ENCODE measurements at regions not wholly inside any gene's neighbourhood (a gene's known extent, or its start where the extent isn't known, plus 50 kb on each side); places are given as distances from the start of the nearest gene placed in this dataset.

DNA sequence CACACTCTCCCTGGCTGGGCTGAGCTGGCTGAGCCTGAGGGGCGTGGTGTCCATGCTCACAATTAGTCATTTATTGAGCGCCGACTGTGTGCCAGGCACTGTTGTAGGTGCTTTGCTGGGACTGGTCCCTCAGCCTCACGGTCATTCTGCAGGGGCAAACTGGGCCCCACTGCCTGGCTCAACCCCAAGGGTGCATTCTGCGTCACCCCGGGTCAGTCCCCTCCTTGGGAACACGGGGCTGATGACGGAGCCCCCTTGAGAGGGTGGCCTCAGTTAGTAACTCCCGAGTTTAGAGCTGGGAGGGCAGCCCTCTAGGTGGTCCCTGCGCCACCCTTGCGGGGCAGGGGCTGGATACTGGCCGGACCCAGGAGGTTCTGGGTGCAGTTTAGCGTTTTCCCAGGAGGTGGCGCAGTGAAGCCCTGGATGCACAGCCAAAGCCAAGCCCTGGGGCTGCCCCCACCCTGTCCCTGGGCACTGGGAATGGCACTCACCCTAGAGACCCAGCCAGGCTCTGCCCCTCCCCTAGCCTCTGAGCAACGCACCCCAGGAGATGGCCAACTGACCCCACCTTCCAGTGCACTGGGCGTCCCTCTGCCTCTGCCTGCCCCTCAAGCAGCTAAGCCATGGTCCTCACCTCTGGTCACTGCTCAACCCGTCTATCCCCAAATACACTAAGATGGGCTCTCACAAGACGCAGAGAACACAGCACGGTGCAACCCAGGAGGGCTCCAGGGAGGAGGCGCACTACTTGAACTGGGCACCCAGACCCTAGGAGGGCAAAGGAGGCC is 243.2 kb upstream of the GSE1 start:
- DNase-seq, result peak; percentile 31

DNA sequence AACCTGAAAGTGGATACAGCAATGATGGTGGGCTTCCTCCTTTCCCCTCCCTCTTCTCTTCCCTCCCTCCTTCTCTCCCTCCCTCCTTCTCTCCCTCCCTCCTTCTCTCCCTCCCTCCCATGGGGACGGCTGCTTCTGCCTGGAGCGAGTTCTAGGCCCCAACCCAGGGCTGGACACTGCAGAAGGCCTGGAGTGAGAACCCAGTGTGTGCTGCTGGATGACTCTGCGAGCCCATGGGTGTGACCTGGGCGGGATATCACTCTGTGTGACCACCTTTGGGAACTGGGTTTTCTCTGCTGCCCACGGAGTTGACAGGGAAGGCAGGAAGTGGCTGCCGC is 242.6 kb upstream of the GSE1 start:
- DNase-seq, result no peak

DNA sequence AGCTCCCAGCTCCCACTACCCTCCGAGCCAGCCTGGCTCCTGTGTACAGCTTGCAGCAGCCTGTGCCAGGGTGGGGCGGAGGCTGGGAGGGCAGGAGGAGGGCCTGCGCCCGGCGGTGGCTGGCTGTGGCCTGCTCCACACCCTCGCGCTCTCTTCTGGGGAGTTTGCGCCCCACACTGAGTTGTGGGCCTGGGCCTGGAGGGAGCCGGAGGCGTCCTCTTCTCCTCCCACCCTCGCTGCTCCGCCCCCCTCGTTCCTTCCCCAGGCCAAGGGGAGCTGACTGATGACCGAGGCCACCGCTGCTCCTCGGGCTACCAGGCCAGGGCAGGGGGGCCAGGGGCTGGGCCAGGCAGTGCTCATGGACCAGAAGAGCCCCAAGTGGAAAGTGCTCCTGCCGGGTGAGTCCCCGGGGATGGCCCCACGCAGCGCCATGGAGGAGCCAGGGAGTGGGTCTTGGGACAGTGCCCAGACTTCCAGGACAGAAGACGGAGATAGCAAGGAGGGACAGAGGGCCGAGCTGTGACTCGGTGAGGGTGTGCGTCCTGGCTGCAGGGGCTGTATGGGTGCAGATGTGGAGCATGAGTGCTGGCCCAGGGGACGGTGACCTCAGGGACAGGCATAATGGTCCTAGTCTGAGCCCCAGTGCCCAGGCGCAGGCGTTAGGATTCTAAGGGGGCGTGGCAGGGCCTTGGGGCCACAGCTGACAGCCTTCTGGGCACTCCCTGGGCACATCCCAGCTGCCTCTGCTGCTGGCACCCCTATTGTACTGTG is 242.1 kb upstream of the GSE1 start:
- DNase-seq, result no peak

DNA sequence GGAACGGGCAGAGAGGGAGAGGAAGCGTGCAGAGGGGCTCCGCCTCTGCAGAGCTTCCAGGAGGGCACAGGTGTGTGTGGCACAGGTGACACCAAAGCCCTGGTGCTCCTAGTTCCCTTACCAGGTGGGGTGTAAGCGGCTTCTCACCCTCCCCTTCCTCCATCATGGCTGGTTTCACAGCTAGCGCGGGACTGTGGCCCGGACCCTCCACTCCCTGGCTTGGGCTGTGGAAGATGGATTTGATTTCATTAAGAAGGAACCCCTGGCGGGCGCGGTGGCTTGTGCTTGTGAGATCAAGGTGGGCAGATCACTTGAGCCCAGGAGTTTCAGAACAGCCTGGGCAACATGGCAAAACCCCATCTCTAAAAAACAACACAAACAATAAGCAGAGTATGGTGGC is 241.2 kb upstream of the GSE1 start:
- DNase-seq, result no peak

DNA sequence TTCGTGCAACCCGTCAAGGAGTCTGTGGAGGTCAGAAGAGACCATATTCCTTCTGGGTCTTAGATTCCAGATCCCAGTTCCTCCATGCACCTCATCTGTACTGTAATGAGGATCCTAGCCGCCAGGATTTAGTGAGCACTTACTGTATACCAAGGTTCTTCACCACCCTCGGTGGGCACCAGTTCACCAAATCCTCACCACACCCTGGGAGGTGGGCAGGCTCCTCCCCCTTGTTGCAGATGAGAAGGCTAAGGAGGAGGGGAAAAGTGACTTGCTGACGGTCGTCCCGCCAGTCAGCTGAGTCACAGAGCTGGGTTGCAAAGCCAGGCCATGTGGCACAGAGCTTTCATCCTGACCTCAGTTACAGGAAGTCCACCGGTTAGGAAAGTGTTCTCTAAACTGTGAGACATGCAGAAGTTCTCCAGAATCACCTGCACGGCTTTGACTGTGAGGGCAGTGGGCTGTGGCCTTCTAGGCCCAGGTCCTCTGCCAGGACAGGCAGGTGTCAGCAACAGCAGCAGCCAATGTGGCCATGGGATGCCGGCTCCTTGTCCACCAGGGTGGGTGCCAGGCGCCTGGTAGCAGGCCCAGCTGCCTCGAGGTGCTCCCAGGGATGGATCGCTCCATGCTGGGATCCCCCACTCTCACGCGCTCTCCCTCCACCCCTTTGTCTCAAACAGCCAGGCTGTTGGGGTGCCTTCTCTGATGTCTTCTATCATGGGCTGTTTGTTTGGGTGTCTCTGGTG is 240.3 kb upstream of the GSE1 start:
- DNase-seq, result no peak

DNA sequence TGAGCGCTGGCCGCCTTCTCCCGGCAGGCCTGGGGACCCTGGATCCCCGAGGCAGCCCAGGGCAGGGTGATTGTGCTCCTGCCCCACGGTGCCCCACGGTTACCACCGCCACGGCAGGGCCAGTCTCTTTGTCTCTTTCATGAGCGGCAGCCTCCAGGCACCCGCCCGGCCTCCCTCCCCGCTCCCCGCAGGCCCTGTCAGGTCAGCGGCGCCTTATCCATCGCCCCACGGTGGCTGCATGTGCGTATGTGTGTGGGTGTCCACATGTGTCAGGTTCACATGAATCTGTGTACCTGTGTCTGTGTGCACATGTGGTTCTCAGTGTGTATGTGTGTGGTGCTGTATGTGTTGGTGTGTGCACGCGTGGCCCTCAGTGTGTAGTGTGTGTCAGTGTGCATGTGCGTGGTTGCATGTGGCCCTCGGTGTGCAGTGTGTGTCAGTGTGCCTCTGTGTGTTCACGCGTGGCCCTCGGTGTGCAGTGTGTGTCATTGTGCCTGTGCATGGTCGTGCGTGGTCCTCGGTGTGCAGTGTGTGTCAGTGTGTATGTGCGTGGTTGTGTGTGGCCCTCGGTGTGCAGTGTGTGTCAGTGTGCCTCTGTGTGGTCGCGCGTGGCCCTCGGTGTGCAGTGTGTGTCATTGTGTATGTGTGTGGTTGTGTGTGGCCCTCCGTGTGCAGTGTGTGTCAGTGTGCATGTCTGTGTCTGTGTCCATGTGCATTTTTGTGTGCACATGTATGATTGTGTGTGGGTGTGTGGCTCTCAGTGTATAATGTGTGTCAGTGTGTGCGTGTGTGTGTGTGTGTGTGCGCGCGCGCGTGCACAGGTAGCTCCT is 239.2 kb upstream of the GSE1 start:
- no peak for DNase-seq

DNA sequence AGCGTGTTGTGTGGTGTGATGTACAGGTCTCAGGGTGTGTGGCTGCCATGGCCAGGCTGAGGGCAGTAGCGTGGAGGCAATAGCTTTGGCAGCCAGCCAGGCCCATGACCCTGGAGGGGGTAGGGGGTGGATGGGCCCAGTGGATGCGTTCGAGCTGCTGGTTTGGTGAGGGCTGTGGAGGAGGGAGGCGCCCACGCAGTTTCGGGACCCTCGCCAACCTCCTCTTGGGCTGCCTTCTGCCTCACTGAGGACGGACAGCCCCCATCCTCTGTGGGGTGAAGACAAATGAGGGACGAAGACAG is 238.6 kb upstream of the GSE1 start:
- DNase-seq, result no peak

DNA sequence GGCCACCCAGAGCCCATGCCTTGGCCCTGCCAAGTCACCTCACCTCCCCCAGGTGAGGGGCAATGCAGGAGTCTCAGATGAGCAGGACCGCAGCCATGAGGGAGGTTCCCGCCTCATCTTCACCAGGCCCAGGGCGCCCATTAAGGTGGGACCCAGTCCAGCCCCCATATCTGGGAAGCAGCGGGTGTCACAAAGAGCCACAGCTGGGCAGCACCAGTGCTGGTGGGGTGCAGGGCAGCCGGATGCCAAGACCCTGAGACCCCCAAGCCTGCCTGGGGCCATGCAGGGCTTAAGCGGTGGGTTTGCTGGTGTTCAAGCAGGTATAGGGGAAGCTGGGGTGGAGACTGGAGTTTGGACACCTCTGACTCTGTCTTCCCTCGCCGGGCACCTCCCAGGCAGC is 237.8 kb upstream of the GSE1 start:
- DNase-seq, result no peak

DNA sequence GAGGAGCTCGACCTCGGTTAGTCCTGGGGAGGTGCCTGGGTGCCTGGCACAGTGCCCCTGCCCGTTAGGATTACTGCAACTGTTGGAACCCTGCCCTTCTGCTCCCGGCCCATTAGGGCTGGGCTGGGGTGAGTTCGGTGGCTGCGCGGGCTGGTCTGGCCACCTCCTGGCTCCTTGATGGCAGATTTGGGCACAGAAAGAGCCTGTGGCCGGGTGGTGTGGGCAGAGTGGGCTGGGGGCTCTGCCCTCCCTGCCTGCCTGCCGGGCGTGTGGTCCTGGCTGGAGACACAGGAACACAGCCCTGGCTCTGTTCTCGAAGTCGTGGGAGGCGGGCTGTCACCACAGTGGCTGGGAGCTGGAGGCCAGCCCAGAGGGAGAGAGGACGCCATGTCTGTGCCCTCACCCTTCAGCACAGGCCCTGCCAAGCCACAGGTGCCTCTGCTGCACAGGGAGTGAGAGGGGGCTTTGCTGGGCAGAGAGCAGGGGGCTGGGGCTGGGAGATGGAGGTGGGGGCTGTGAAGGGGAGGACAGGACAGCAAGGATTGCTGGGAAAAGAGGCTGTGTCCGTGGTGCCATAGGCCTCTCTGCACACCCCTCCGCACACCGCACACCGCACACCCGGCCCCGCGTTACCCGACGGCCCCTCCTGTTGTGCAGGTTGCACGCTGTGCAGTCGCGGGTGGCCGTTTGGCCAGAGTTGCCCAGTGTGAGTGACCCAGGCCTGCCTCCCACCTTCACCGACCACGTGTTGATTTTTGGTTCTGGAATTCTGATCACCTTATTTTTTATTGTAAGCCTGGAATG is 236.6 kb upstream of the GSE1 start:
- DNase-seq, result no peak

DNA sequence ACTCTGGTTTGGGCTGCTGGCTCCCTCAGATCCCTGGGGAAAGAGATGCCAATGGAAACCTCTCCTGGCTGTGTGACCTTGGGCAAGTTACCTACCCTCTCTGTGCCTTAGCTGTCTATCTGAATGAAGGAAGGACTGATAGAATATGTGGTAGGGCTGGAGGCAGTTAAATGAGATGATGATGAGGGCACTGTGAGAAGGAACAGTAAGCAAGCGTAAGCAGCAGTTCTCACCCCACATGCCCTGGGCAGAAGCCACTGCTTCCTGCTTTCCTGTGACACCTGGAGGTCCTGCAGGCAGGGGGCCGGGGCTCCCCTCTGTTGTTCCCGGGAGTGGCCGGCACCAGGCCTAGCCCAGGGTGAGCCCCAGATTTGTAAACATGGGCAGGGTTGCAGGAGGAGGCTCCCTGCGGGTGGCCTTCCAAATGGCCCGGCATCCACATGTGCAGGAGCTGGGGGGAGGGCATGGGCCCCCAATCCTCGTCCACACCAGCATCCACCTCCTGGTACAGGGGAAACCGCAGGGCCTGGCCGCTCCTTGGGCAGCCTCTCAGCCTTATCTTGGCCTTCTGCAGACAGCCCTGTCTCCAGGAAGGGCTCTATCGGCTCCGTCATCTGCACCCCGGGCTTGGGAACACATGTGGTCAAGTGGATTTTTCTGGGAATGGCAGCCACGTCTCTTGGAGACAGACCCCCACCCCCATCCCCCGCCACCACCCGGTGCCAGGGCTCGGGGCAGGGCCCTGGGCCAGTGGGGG is 235.6 kb upstream of the GSE1 start:
- DNase-seq, result no peak

DNA sequence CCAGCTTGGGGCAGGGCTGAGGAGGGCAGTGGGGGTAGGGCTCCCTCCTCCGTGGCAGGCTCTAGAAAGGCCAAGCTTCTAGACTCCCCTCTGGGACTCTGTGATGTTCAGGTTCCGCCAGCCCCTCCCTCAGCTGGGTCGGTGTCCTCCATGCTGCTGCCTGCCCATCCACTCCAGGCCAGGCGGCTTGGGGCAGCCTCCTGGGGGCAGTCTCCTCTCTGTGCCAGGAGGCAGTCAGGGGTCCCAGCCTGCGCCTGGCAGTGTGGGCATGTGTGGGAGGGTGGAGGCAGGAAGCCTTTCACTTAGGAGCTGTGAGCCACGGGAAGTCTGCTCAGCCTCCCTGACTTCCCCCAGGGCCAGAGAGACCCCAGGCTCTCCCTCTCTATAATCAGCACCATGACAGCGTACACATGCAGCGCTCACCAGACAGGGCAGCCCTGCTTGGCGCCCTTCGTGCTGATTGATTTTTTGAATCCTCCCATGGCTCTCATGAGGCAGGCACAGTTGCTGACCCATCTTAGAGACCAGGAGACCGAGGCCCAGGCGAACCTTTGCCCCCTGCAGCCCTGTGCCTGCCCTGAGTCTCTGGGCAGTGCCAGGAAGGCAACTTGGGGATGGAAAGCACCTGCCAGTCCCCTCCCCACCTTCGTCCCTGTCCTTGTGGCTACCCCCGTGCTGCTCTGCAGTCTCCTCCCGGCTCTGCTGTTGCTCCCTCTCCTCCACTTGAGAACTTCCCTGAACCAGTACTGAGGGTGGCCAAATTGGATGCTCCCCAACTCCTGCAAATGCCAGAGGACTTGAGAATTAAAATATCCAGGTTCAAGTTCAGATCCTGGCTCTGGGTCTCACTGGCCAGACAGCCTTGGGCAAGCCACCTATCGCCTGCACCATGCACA is 234.7 kb upstream of the GSE1 start:
- no peak for DNase-seq

DNA sequence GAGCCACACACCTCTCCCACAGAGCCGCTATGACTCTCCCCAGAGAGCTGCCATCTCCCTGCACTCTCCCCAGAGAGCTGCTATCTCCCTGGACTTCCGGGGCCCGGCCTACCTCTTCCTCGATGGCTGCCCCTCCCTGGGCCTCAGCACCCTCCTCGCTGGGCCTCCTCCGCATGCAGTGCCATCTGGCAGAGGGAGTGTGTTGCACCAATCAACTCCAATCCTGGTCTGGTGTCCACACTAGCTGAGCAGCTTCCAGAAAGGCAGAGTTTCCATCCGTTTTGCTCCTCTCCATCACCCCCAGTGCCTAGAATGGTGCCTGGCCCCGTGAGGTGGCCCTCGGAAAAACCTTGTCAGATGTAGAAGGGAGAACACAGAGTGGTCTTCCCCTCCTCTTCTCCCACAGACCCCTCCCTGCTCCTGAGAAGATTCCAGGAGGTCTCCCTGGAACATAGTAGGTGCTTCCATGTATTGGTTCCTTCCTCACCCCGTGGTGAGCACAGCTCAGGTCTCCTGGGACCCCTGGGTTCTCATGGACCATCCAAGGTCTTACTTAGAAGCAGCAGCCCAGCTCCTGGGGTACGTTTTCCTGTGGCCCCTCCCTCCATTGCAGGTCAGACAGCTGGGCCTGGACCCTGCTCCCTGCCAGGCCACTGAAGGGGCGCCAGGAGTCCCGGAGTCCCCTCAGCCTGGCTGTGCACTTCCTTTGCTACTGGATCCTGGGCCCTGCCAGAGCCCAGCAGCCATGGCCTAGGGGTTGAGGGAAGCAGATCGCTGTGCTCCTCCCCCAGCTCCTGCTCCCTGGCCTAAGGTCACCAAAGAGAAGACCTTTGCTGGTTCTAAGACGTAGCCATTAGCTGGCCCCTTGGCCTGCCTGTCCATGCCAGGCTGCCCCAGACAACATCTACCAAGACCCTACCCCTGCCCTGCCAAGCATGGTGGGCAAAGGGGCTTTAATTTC is 233.8 kb upstream of the GSE1 start:
- no peak for DNase-seq

DNA sequence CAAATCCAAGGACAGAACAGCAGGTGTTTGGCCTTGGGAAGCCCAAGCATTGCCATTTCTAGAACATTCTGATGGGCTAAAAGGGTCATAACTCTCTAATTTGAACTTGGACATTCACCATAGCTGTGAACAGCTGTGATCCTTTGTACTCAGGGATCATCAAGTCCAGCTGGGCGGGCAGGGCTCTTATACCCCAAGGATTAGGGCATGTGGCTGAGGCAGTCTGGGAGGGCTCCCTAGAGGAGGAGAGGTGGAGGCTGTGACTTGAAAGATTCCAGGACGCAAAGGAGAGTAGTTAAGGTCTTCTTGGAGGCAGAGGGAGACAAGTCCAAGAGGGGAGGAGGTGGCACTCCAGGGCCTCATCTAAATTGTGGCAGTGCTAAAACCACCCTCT is 233.1 kb upstream of the GSE1 start:
- no peak for DNase-seq

DNA sequence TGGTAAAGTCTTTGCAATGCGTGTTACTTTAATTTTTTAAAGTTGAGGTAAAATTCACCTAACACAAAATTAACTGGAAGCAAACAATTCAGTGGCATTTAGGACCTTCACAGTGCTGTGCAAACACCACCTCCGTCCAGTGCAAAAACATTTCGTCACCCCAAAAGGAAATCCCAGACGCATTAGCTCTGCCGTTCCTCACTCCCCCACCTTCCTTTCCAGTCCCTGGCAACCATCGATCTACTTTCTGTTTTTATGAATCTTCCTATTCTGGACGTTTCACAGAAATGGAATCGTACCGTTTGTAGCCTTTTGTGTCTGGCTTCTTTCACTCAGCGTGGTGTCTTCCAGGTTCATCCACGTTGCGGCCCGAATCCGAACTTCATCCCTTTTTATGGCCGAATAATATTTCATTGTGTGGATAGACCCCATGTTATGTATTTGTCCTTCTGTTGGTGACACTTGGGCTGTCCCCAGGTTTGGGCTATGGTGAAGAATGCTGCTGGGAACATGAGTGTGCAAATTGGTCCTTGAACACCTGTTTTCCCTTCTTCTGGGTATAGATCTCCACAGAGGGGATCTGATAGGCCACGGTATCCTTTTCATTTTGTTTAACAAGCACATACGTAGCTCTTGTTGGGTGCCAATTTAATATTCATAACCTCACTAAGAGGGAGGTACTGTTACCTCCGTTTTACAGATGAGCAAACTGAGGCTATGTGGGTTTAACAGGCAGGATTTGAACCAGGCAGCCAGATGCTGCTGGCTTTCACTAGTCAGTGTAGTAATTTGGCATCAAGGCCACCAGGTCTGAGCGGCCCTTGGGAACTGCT is 232.0 kb upstream of the GSE1 start:
- DNase-seq, result no peak

DNA sequence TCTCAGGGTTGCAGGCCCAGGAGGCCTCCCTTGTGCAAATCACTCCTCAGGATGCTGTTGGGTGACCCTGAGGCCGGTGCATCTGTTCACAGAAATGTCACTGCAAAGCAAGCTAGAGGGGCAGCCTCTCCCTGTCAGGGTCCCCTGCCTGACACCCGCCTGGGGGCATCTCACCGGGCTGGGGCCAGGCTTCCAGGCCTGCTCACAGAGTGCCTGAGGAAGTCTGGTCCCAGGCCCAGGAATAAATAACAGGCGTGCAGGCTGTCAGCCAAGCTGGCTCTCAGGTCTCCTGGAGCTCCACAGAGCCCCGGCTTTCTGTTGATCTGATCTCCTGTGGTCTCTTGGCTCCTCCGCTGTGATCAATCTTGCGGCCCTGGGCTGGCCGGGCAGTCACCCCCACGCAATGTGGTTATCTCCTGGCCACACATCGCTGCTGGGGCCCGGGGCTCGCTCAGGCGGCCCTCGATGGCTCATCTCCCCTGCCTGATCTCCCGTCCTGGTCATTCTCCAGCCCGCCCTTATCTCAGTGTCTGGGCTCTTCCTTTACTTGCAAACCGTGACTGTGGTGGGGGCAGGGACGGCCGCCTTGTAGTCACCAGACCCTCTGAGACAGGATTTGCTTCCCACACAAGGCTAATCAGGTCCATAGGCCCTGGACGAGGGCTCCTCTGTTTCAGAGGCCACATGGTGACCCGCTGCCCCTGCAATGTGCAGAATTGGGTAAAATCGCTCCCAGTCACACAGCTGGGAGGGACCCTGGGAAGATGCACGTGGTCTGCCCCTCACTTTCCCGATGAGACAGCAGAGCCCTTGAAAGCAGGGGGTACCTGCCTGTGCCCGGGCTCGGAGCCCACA is 231.2 kb upstream of the GSE1 start:
- no peak for DNase-seq

DNA sequence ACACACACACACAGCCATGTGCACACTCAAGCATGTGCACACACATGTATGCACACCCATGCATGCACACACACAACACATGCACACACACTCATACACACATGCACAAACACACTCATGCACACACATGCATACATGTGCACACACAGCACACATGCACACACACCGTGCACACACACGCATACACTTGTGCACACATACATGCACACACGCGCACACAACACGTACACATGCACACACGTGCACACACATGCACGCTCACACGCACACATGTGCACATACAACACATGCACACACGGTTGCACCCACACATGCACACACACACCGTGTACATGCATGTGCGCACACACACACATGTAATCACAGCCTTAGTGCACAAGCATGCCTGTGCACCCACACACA is 230.4 kb upstream of the GSE1 start:
- DNase-seq, result no peak

Data from CD4-positive, alpha-beta T cell treated with Interleukin-12 subunit alpha and Interleukin-12 subunit beta, for 1 hour (primary cell).